ENCODE measurements at regions not wholly inside any gene's neighbourhood (a gene's known extent, or its start where the extent isn't known, plus 50 kb on each side); places are given as distances from the start of the nearest gene placed in this dataset.

GRCh38 chr12:119262388-119262787 lies 72.1 kb upstream of the CCDC60 start:
- TF ChIP-seq EP300 (IDR thresholded peaks at IDR 0.05), result no peak
- TF ChIP-seq POLR2A (IDR thresholded peaks at IDR 0.05), result no peak
- no peak for TF ChIP-seq POLR2AphosphoS5 (IDR thresholded peaks at IDR 0.05)

All from stomach (tissue), 4 donors.